SU-DHL-6 (cell line): ENCODE measurements at regions not wholly inside any gene's neighbourhood (a gene's known extent, or its start where the extent isn't known, plus 50 kb on each side); places are given as distances from the start of the nearest gene placed in this dataset.

Experiments used
- EZH2phosphoT487 ChIP-seq: fragments of 200-600 bp; sonication (generic), shearing (Covaris generic); conservative IDR thresholded peaks from 2 replicates; pipeline ENCODE4 v1.6.1; 2018; ENCODE audit warnings: mild to moderate bottlenecking, antibody characterized with exemption, low read length, moderate library complexity, mixed read lengths
- TF ChIP-seq, protein P1 (sequence below): fragments of 200-600 bp; sonication (generic); IDR thresholded peaks from one replicate; pipeline ENCODE4 v1.5.1; 2017; ENCODE audit warnings: antibody characterized with exemption, mild to moderate bottlenecking, low read length, moderate library complexity; ENCODE audit not compliant: insufficient read depth, poor library complexity, severe bottlenecking

DNA sequence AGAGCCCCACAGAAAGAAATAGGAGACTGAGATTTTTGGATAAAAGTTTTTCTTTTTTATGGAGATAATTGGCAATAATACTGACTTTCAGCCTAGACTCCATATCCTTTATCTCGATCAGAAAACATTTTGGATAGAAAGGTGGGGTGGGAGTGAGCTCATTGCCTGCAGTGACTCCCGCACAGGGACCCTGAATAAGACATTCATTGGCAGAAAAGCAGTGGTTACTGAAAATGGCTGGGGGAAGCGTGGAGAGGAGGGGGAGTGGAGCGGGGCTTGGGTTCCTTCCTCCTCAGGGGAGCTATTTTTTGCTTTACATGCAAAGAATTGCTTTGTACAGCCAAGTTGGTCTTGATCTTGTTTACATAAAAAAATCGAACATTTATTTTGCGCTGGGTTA is 90.4 kb upstream of the BMPER start:
- TF ChIP-seq, protein P1, sequence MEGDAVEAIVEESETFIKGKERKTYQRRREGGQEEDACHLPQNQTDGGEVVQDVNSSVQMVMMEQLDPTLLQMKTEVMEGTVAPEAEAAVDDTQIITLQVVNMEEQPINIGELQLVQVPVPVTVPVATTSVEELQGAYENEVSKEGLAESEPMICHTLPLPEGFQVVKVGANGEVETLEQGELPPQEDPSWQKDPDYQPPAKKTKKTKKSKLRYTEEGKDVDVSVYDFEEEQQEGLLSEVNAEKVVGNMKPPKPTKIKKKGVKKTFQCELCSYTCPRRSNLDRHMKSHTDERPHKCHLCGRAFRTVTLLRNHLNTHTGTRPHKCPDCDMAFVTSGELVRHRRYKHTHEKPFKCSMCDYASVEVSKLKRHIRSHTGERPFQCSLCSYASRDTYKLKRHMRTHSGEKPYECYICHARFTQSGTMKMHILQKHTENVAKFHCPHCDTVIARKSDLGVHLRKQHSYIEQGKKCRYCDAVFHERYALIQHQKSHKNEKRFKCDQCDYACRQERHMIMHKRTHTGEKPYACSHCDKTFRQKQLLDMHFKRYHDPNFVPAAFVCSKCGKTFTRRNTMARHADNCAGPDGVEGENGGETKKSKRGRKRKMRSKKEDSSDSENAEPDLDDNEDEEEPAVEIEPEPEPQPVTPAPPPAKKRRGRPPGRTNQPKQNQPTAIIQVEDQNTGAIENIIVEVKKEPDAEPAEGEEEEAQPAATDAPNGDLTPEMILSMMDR, result no peak
- no peak for TF ChIP-seq EZH2phosphoT487
